ENCODE measurements at regions not wholly inside any gene's neighbourhood (a gene's known extent, or its start where the extent isn't known, plus 50 kb on each side); places are given as distances from the start of the nearest gene placed in this dataset.

- POLR2A ChIA-PET = no interaction called here
- Histone ChIP-seq H3K9ac (ENCODE audit: low read length) (no peak overlapping the region), H3K4me1 (ENCODE audit: control insufficient read depth in 2 of 2, insufficient read depth in 2 of 2, low read length in 2 of 2) (peaks cover 15 to 27% of the 10 kb centered on the region in 2 donors), H3K36me3 (replicated peaks in 1 of 2; ENCODE audit: control extremely low read depth in 1 of 2, control insufficient read depth in 1 of 2, extremely low read depth in 1 of 2, insufficient read depth in 2 of 2, low read length in 1 of 2) (no peaks in the 10 kb centered on the region), H3K27ac (ENCODE audit: low read length in 2 of 2) (no peak overlapping the region), H2AFZ (ENCODE audit: insufficient read depth, low read depth, low read length, poor library complexity, severe bottlenecking) (no peak overlapping the region), H3K4me2 (replicated peaks; ENCODE audit: low read depth, low read length, poor library complexity, severe bottlenecking) (peak overlapping the region; percentile 7), H3K4me3 (ENCODE audit: control extremely low read depth in 1 of 5, extremely low read depth in 1 of 5, insufficient read depth in 1 of 5, low read depth in 2 of 5, low read length in 4 of 5) (no peak overlapping the region), H3K9me3 (ENCODE audit: control extremely low read depth in 1 of 3, control insufficient read depth in 2 of 3, insufficient read depth in 1 of 3, low read length in 2 of 3) (peaks cover 0 to 20% (median 2%) of the 10 kb centered on the region in 3 donors), H4K20me1 (ENCODE audit: control insufficient read depth, insufficient read depth, low read length, poor library complexity, severe bottlenecking) (no peaks in the 10 kb centered on the region), H3K27me3 (replicated peaks in 1 of 4; ENCODE audit: control extremely low read depth in 1 of 4, control insufficient read depth in 3 of 4, insufficient read depth in 4 of 4, low read length in 3 of 4) (no peaks in the 10 kb centered on the region), H3K79me2 (ENCODE audit: control insufficient read depth, insufficient read depth, low read length) (no peaks in the 10 kb centered on the region)
- peaks cover 6% of the 10 kb centered on the region for H3K9me3 Mint-ChIP-seq (ENCODE audit: insufficient read depth)
- no peak overlapping the region for H3K4me3 Mint-ChIP-seq
- DNase-seq (no peak), ATAC-seq (ENCODE audit: low read depth) (no peak)
- WGBS (ENCODE audit: insufficient coverage) = 93% methylated on average over 2 of the region's 5 CpGs
- CTCF ChIA-PET = no interaction called here
- intact Hi-C loops (cut with micrococcal nuclease) = no loop called here
- no peak overlapping the region for H3K27ac Mint-ChIP-seq
- TF ChIP-seq EZH2 (IDR thresholded peaks at IDR 0.05; ENCODE audit: borderline replicate concordance, insufficient read depth, low read depth, low read length, poor library complexity, severe bottlenecking) (no peak), CTCF (IDR thresholded peaks at IDR 0.05) (no peak)
- H3K4me1 Mint-ChIP-seq = peaks cover 23% of the 10 kb centered on the region
- no peaks in the 10 kb centered on the region for H3K27me3 Mint-ChIP-seq
Measured at GRCh38 chr2:2881499-2881898, 496.1 kb downstream of the EIPR1 start.

- intact Hi-C loops (cut with micrococcal nuclease) = no loop called here
- no peak for DNase-seq
- Mint-ChIP-seq H3K4me1 (peaks cover 23% of the 10 kb centered on the region), H3K27me3 (no peaks in the 10 kb centered on the region), H3K4me3 (no peak overlapping the region), H3K27ac (no peak overlapping the region), H3K9me3 (ENCODE audit: insufficient read depth) (peaks cover 6% of the 10 kb centered on the region)
- H3K9me3 ChIP-seq (ENCODE audit: control extremely low read depth in 1 of 3, control insufficient read depth in 2 of 3, insufficient read depth in 1 of 3, low read length in 2 of 3) = peaks cover 0 to 20% (median 2%) of the 10 kb centered on the region in 3 donors
- ATAC-seq (ENCODE audit: low read depth) = no peak
- ChIA-PET CTCF (no interaction called here), POLR2A (no interaction called here)
- H3K4me1 ChIP-seq (ENCODE audit: control insufficient read depth in 2 of 2, insufficient read depth in 2 of 2, low read length in 2 of 2) = peaks cover 15 to 27% of the 10 kb centered on the region in 2 donors
- no peak overlapping the region for H2AFZ ChIP-seq (ENCODE audit: insufficient read depth, low read depth, low read length, poor library complexity, severe bottlenecking)
- 94% methylated on average over 4 of the region's 4 CpGs for WGBS (ENCODE audit: insufficient coverage)
- H3K4me3 ChIP-seq (ENCODE audit: control extremely low read depth in 1 of 5, extremely low read depth in 1 of 5, insufficient read depth in 1 of 5, low read depth in 2 of 5, low read length in 4 of 5) = no peak overlapping the region
- no peaks in the 10 kb centered on the region for H3K79me2 ChIP-seq (ENCODE audit: control insufficient read depth, insufficient read depth, low read length)
- H3K27me3 ChIP-seq (replicated peaks in 1 of 4; ENCODE audit: control extremely low read depth in 1 of 4, control insufficient read depth in 3 of 4, insufficient read depth in 4 of 4, low read length in 3 of 4) = no peaks in the 10 kb centered on the region
- no peaks in the 10 kb centered on the region for H3K36me3 ChIP-seq (replicated peaks in 1 of 2; ENCODE audit: control extremely low read depth in 1 of 2, control insufficient read depth in 1 of 2, extremely low read depth in 1 of 2, insufficient read depth in 2 of 2, low read length in 1 of 2)
- peak overlapping the region; percentile 7 for H3K4me2 ChIP-seq (replicated peaks; ENCODE audit: low read depth, low read length, poor library complexity, severe bottlenecking)
- no peak overlapping the region for H3K9ac ChIP-seq (ENCODE audit: low read length)
- no peak overlapping the region for H3K27ac ChIP-seq (ENCODE audit: low read length in 2 of 2)
- no peaks in the 10 kb centered on the region for H4K20me1 ChIP-seq (ENCODE audit: control insufficient read depth, insufficient read depth, low read length, poor library complexity, severe bottlenecking)
- TF ChIP-seq EZH2 (IDR thresholded peaks at IDR 0.05; ENCODE audit: borderline replicate concordance, insufficient read depth, low read depth, low read length, poor library complexity, severe bottlenecking) = no peak
- TF ChIP-seq CTCF (IDR thresholded peaks at IDR 0.05) = no peak
Measured at GRCh38 chr2:2880938-2881337, 496.7 kb downstream of the EIPR1 start.
